AG04450 (cell line): ENCODE measurements at regions not wholly inside any gene's neighbourhood (a gene's known extent, or its start where the extent isn't known, plus 50 kb on each side); places are given as distances from the start of the nearest gene placed in this dataset.
"Not testable (repeated sequence)": the region's sequence is repeated elsewhere in the genome, so short reads cannot be mapped to it uniquely, and the experiment has no call there.

Experiments used
- CTCF ChIA-PET: fragments of 300-600, 350-600 bp; formaldehyde crosslinking; extraction: SDS; loops from one replicate; lab custom pipeline; 2022; ENCODE audit warnings: antibody characterized with exemption, inconsistent platforms; lab: Charles Lee
- POLR2A ChIA-PET: fragments of 350-600 bp; formaldehyde crosslinking; extraction: SDS; loops from one replicate; lab custom pipeline; 2021; ENCODE audit warnings: antibody characterized with exemption, inconsistent platforms; lab: Yijun Ruan, JAX
- DNase-seq: peaks from one replicate; pipeline ENCODE4 v3.0.0-alpha.2; 2011; ENCODE audit warnings: low read depth, low spot score
- H3K27ac ChIP-seq: one replicate; pipeline ENCODE4 v1.5.1; 2012; ENCODE audit warnings: low read depth, low read length, control low read depth
- H3K27me3 ChIP-seq: one replicate; pipeline ENCODE4 v1.6.0; 2012; ENCODE audit warnings: low read length; ENCODE audit not compliant: control insufficient read depth, insufficient read depth
- H3K4me3 ChIP-seq: 2 replicates; pipeline ENCODE4 v1.5.1; 2011; ENCODE audit warnings: mild to moderate bottlenecking, low read depth, low read length, control low read depth
- H3K9me3 ChIP-seq: 2 replicates; pipeline ENCODE4 v1.5.1; 2012; ENCODE audit warnings: low read length; ENCODE audit not compliant: control insufficient read depth, insufficient read depth
- TF ChIP-seq, protein P1 (sequence below): IDR thresholded peaks from 2 replicates; pipeline ENCODE4 v1.5.1; 2011; ENCODE audit warnings: low read depth, low read length, control low read depth, inconsistent platforms

- H3K27me3 ChIP-seq, result peaks cover 5% of the 10 kb centered on the region
- peaks cover 8% of the 10 kb centered on the region; the same call in 1 of the 2 replicates for H3K9me3 ChIP-seq
- TF ChIP-seq, protein P1, sequence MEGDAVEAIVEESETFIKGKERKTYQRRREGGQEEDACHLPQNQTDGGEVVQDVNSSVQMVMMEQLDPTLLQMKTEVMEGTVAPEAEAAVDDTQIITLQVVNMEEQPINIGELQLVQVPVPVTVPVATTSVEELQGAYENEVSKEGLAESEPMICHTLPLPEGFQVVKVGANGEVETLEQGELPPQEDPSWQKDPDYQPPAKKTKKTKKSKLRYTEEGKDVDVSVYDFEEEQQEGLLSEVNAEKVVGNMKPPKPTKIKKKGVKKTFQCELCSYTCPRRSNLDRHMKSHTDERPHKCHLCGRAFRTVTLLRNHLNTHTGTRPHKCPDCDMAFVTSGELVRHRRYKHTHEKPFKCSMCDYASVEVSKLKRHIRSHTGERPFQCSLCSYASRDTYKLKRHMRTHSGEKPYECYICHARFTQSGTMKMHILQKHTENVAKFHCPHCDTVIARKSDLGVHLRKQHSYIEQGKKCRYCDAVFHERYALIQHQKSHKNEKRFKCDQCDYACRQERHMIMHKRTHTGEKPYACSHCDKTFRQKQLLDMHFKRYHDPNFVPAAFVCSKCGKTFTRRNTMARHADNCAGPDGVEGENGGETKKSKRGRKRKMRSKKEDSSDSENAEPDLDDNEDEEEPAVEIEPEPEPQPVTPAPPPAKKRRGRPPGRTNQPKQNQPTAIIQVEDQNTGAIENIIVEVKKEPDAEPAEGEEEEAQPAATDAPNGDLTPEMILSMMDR, result no peak
- CTCF ChIA-PET, result no interaction called here
- no peak overlapping the region for H3K4me3 ChIP-seq
- POLR2A ChIA-PET, result no interaction called here
- no peak overlapping the region for H3K27ac ChIP-seq
- no peak for DNase-seq
Measured at GRCh38 chr22:47409539-47410275, 647.3 kb downstream of the TBC1D22A start.

DNA sequence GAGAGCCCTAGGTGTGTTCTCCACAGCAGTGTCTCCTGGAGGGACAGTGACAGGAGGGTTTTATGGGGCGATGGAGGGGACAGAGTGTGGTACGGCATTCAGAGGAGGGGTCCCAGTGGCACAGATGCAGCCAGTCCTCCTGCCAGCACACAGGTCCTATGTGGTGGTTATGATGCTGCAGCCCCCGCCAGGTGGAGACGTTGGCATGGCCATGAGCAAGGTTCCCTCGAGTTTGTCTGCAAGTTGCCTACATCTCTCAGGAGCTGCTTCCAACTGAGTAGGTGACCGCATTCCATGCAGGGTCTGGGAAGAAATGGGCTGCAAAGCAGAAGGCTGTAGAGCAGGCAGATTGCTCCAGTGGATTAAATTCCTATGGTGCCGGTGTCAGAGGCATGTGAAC lies 646.0 kb downstream of the TBC1D22A start:
- Histone ChIP-seq H3K4me3 (no peak overlapping the region), H3K27ac (no peak overlapping the region), H3K9me3 (peaks cover 8% of the 10 kb centered on the region; the same call in 1 of the 2 replicates), H3K27me3 (peaks cover 5% of the 10 kb centered on the region)
- ChIA-PET CTCF (no interaction called here), POLR2A (no interaction called here)
- no peak for DNase-seq
- TF ChIP-seq, protein P1, result no peak

DNA sequence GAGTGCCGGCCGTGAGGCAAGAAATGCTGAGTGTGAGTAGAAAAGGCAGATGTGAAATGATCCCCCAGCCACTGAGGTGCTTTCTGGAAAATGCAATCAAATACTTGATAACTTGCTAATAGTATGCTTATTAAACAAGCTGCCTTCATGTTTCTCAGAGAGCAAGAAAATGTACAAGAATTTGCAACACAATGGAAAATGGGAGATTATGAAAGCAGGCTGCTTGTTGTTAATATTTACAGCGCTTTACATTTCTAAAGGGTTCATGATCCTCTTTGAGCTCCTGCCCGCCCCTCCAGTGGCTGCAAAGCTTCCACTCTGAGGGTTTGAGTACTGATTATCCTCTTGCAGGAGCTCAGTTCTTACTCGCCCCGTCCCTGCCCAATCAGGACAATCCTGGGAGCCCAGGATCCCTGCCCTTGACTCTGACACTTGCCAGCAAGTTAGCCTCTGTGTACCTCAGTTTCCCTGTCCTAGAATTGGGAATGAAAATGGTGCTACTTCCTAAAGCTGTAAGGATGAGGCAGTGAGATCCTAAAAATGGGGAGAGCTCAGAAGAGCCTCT lies 645.1 kb downstream of the TBC1D22A start:
- ChIA-PET CTCF (no interaction called here), POLR2A (no interaction called here)
- DNase-seq, result no peak
- TF ChIP-seq, protein P1, result no peak
- Histone ChIP-seq H3K27me3 (peaks cover 5% of the 10 kb centered on the region), H3K9me3 (peaks cover 8% of the 10 kb centered on the region; the same call in 1 of the 2 replicates), H3K4me3 (no peak overlapping the region), H3K27ac (no peak overlapping the region)

GRCh38 chr22:47406896-47407295 lies 644.4 kb downstream of the TBC1D22A start:
- no peak for DNase-seq
- Histone ChIP-seq H3K27ac (no peak overlapping the region), H3K27me3 (peaks cover 5% of the 10 kb centered on the region), H3K9me3 (peaks cover 8% of the 10 kb centered on the region; the same call in 1 of the 2 replicates), H3K4me3 (no peak overlapping the region)
- ChIA-PET POLR2A (no interaction called here), CTCF (no interaction called here)
- TF ChIP-seq, protein P1, result no peak

DNA sequence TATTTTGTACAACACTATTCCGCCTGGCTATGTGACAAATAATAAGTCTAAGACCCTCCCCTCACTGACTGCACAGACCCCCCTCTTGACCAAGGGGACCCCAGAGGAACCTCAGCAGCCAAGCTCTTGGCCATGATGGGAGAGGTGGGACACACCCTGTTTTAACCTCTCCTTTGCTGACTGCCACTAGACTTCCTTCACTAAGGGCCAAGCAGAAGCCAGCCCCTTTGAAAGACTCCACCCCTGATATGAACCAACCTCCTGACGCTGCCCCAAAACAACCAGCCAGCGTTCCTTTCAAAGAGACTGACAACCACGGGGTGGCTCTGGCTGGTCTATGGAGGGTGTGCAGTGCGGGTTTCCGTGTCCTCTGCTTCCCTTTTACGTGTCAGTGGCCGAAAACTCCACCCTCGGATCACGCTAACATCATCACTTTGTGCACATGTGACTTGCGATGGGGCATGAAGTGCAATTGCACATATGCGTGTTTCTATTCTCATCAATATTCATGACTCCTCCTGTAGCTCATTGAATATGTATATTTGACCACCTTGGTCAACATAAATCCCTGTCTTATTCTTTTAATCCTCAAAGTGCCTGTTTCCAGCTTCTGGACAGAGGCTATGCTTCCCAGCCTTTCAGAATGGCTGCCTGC lies 643.9 kb downstream of the TBC1D22A start:
- H3K27me3 ChIP-seq, result peaks cover 5% of the 10 kb centered on the region
- CTCF ChIA-PET, result no interaction called here
- H3K27ac ChIP-seq, result no peak overlapping the region
- POLR2A ChIA-PET, result no interaction called here
- H3K9me3 ChIP-seq, result peaks cover 9% of the 10 kb centered on the region; the same call in 1 of the 2 replicates
- no peak for DNase-seq
- TF ChIP-seq, protein P1, result no peak
- no peak overlapping the region for H3K4me3 ChIP-seq

GRCh38 chr22:47405222-47405621 lies 642.8 kb downstream of the TBC1D22A start:
- POLR2A ChIA-PET, CTCF ChIA-PET, DNase-seq, H3K27me3 ChIP-seq, H3K4me3 ChIP-seq, H3K27ac ChIP-seq: not testable (repeated sequence)
- H3K9me3 ChIP-seq, result peaks cover 17% of the 10 kb centered on the region; the same call in 1 of the 2 replicates
